H1 (cell line): ENCODE measurements at regions not wholly inside any gene's neighbourhood (a gene's known extent, or its start where the extent isn't known, plus 50 kb on each side); places are given as distances from the start of the nearest gene placed in this dataset.

Experiments
- CTCF ChIA-PET: fragments of 300-600 bp; sonication (Branson Sonifier 250); formaldehyde crosslinking; loops from one replicate; lab custom pipeline; 2021; ENCODE audit not compliant: partially characterized antibody; lab: Charles Lee
- POLR2A ChIA-PET: fragments of 300-600 bp; sonication (Branson Sonifier 250); formaldehyde crosslinking; loops from one replicate; lab custom pipeline; 2021; ENCODE audit warnings: inconsistent platforms; ENCODE audit not compliant: partially characterized antibody; lab: Charles Lee
- DNase-seq, 2 experiments: peaks; one replicate each; pipeline versions ENCODE4 v3.0.0 to v3.0.0-alpha.2; 2010 to 2022; ENCODE audit warnings: low spot score in 2 of 2, low read depth in 1 of 2, mixed read lengths in 1 of 2
- FAIRE-seq: peaks from 2 replicates; lab custom pipeline; 2011; peaks lifted over from hg19 to GRCh38; lab: Jason Lieb, UNC
- H2AFZ ChIP-seq: 2 replicates; pipeline ENCODE4 v1.8.1; 2012; ENCODE audit warnings: low read length, inconsistent platforms
- H2AK5ac ChIP-seq: 2 replicates; pipeline ENCODE4 v1.6.1; 2013; ENCODE audit warnings: low read depth, low read length
- H2BK120ac ChIP-seq: replicated peaks from 2 replicates; pipeline ENCODE3; 2013; ENCODE audit warnings: low read depth, low read length, inconsistent platforms
- H2BK12ac ChIP-seq: 2 replicates; pipeline ENCODE4 v1.6.1; 2013; ENCODE audit warnings: low read depth, low read length
- H2BK15ac ChIP-seq: 2 replicates; pipeline ENCODE4 v1.6.1; 2013; ENCODE audit warnings: low read length
- H2BK20ac ChIP-seq: 2 replicates; pipeline ENCODE4 v1.6.1; 2013; ENCODE audit warnings: low read length
- H2BK5ac ChIP-seq: 2 replicates; pipeline ENCODE4 v1.6.1; 2013; ENCODE audit warnings: low read depth, low read length
- H3K14ac ChIP-seq: 2 replicates; pipeline ENCODE4 v1.6.1; 2013; ENCODE audit warnings: inconsistent platforms; ENCODE audit not compliant: insufficient read length
- H3K18ac ChIP-seq: 2 replicates; pipeline ENCODE4 v1.6.1; 2013; ENCODE audit warnings: low read length; ENCODE audit errors: extremely low read depth
- H3K23ac ChIP-seq: 2 replicates; pipeline ENCODE4 v1.6.1; 2013; ENCODE audit warnings: inconsistent platforms; ENCODE audit not compliant: insufficient read length
- H3K23me2 ChIP-seq: 2 replicates; pipeline ENCODE4 v1.6.1; 2013; ENCODE audit warnings: low read depth, low read length
- H3K27ac ChIP-seq: 2 replicates; pipeline ENCODE4 v1.6.1; 2011; ENCODE audit warnings: low read depth, low read length, inconsistent platforms
- H3K27me3 ChIP-seq, 4 experiments: replicated peaks in 1 of 4; 1 replicate in 1 of 4; 2 replicates in 3 of 4; pipeline versions ENCODE4 v1.6.1 to v1.8.1; 2011 to 2013; ENCODE audit warnings: low read length in 3 of 4, mild to moderate bottlenecking in 3 of 4, inconsistent platforms in 2 of 4, mixed read lengths in 2 of 4, moderate library complexity in 1 of 4; ENCODE audit not compliant: control insufficient read depth in 3 of 4, insufficient read depth in 3 of 4; ENCODE audit errors: extremely low read depth in 1 of 4
- H3K36me3 ChIP-seq, 4 experiments: 2 replicates each; pipeline versions ENCODE4 v1.6.1 to v1.8.1; 2011 to 2013; ENCODE audit warnings: mild to moderate bottlenecking in 4 of 4, low read length in 3 of 4, moderate library complexity in 2 of 4, control low read depth in 1 of 4, inconsistent platforms in 1 of 4; ENCODE audit not compliant: insufficient read depth in 4 of 4, control insufficient read depth in 2 of 4
- H3K4ac ChIP-seq: replicated peaks from 2 replicates; pipeline ENCODE3; 2013; ENCODE audit warnings: low read length, low read depth, mixed read lengths, inconsistent platforms; ENCODE audit not compliant: insufficient read length
- H3K4me1 ChIP-seq, 4 experiments: replicated peaks in 1 of 4; 1 replicate in 1 of 4; 2 replicates in 3 of 4; pipeline versions ENCODE4 v1.6.1 to v1.8.1; 2011 to 2013; ENCODE audit warnings: low read length in 3 of 4, inconsistent platforms in 2 of 4, mixed read lengths in 1 of 4; ENCODE audit not compliant: insufficient read depth in 4 of 4, control insufficient read depth in 3 of 4
- H3K4me2 ChIP-seq, 2 experiments: 2 replicates each; pipeline versions ENCODE4 v1.6.1 to v1.8.1; 2011 to 2013; ENCODE audit warnings: low read depth in 2 of 2, low read length in 2 of 2, control low read depth in 1 of 2, inconsistent platforms in 1 of 2, mild to moderate bottlenecking in 1 of 2; ENCODE audit not compliant: insufficient read depth in 1 of 2
- H3K4me3 ChIP-seq, 4 experiments: fragments of 200-600, 300-600 bp in 1 of 4; sonication (generic), shearing (Covaris generic), sonication (Bioruptor Twin) in 1 of 4; 2 replicates each; pipeline versions ENCODE4 v1.5.1 to v1.8.1; 2011 to 2016; ENCODE audit warnings: low read length in 4 of 4, low read depth in 3 of 4, control low read depth in 2 of 4, inconsistent platforms in 2 of 4, mild to moderate bottlenecking in 2 of 4, mixed read lengths in 1 of 4, moderate library complexity in 1 of 4; ENCODE audit not compliant: insufficient read depth in 2 of 4; ENCODE audit errors: extremely low read depth in 1 of 4
- H3K56ac ChIP-seq: replicated peaks from 2 replicates; pipeline ENCODE3; 2013; ENCODE audit warnings: low read depth, mild to moderate bottlenecking, mixed read lengths, low read length, inconsistent platforms; ENCODE audit not compliant: insufficient read length
- H3K79me1 ChIP-seq: 2 replicates; pipeline ENCODE4 v1.6.1; 2013; ENCODE audit warnings: low read depth, low read length, control low read depth
- H3K79me2 ChIP-seq, 2 experiments: 2 replicates each; pipeline versions ENCODE4 v1.6.1 to v1.8.1; 2012 to 2013; ENCODE audit warnings: low read length in 2 of 2, mild to moderate bottlenecking in 2 of 2, inconsistent platforms in 1 of 2; ENCODE audit not compliant: insufficient read depth in 2 of 2, control insufficient read depth in 1 of 2
- H3K9ac ChIP-seq, 4 experiments: replicated peaks in 1 of 4; 1 replicate in 1 of 4; 2 replicates in 3 of 4; pipeline versions ENCODE4 v1.6.1 to v1.8.1; 2011 to 2013; ENCODE audit warnings: low read depth in 3 of 4, low read length in 3 of 4, control low read depth in 2 of 4, mild to moderate bottlenecking in 2 of 4, moderate library complexity in 2 of 4, inconsistent platforms in 1 of 4; ENCODE audit errors: extremely low read depth in 1 of 4
- H3K9me3 ChIP-seq, 2 experiments: 2 replicates each; pipeline versions ENCODE4 v1.6.1 to v1.8.1; 2012 to 2013; ENCODE audit warnings: mild to moderate bottlenecking in 2 of 2, moderate library complexity in 2 of 2, control low read depth in 1 of 2, inconsistent platforms in 1 of 2, low read depth in 1 of 2, low read length in 1 of 2, mixed read lengths in 1 of 2; ENCODE audit not compliant: insufficient read depth in 2 of 2
- H4K20me1 ChIP-seq, 2 experiments: replicated peaks in 1 of 2; 2 replicates each; pipeline versions ENCODE3 to v1.8.1; 2011 to 2013; ENCODE audit warnings: inconsistent platforms in 2 of 2, low read length in 2 of 2, mild to moderate bottlenecking in 1 of 2; ENCODE audit not compliant: insufficient read depth in 2 of 2, control insufficient read depth in 1 of 2
- H4K5ac ChIP-seq: 2 replicates; pipeline ENCODE4 v1.6.1; 2013; ENCODE audit warnings: low read length, low read depth, mixed read lengths, inconsistent platforms; ENCODE audit not compliant: insufficient read length
- H4K8ac ChIP-seq: 2 replicates; pipeline ENCODE4 v1.8.0; 2013; ENCODE audit warnings: mild to moderate bottlenecking, moderate library complexity, low read length, inconsistent platforms; ENCODE audit not compliant: insufficient read depth; ENCODE audit errors: extremely low read depth
- H4K91ac ChIP-seq: replicated peaks from 2 replicates; pipeline ENCODE3; 2013; ENCODE audit warnings: low read length, mixed read lengths, inconsistent platforms; ENCODE audit not compliant: insufficient read length
- FOSL1 ChIP-seq: IDR thresholded peaks from 2 replicates; pipeline ENCODE4 v1.6.1; 2011; ENCODE audit warnings: mild to moderate bottlenecking, low read depth, low read length, moderate library complexity; ENCODE audit not compliant: insufficient read depth
- POU5F1 ChIP-seq: IDR thresholded peaks from 2 replicates; pipeline ENCODE4 v1.6.1; 2011; ENCODE audit warnings: low read depth, mild to moderate bottlenecking, low read length, moderate library complexity
- RBBP5 ChIP-seq: IDR thresholded peaks from 2 replicates; pipeline ENCODE4 v1.7.1; 2012; ENCODE audit warnings: low read depth, mild to moderate bottlenecking, inconsistent platforms, low read length, moderate library complexity, borderline replicate concordance
- RXRA ChIP-seq: IDR thresholded peaks from 2 replicates; pipeline ENCODE4 v1.6.1; 2011; ENCODE audit warnings: low read depth, mild to moderate bottlenecking, low read length, moderate library complexity; ENCODE audit not compliant: insufficient read depth
- TBP ChIP-seq: IDR thresholded peaks from 2 replicates; pipeline ENCODE4 v1.6.1; 2011; ENCODE audit warnings: low read depth, low read length, improper control_type of control experiment
- WGBS, 2 experiments: shearing (Covaris generic) in 1 of 2; methylation state at CpG; one replicate each; pipeline versions ENCODE4 v1.1.6 to v1.1.7; 2013 to 2015; ENCODE audit warnings: low lambda C conversion rate in 2 of 2, mixed read lengths in 2 of 2, inconsistent platforms in 1 of 2, low coverage in 1 of 2, missing lambda C conversion rate in 1 of 2; ENCODE audit not compliant: insufficient replicate concordance in 2 of 2, insufficient coverage in 1 of 2, insufficient read length in 1 of 2; ENCODE audit errors: extremely low coverage in 1 of 2, missing lambda C conversion rate in 1 of 2; 5-methylcytosine and 5-hydroxymethylcytosine counted together

DNA sequence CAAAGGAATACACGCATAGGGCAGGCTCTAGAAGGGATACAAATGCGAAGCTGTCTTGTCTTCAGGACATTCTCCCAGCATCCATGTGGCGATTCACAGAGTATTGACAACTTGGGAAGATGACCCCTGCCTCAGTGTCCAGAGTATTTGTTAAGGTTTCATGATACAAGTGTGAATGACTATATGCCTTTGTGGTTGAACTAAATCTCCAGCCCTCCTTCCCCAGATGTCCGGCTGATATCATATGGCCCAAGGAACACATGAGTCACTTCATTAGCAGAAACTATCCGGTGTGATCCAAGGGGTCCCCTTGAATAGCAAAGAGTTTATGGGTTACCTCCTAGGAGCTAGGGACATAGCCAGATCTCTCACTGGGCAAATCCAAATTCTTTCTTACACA, 151.0 kb downstream of the INSIG2 start:
- no peak overlapping the region for H3K18ac ChIP-seq
- H3K36me3 ChIP-seq = no peaks in the 10 kb centered on the region
- WGBS, 2 experiments = 89% methylated on average over 5 of the region's 5 CpGs; no CpG with 5 or more reads in 1 of the 2 experiments
- H3K14ac ChIP-seq = no peak overlapping the region
- H2BK5ac ChIP-seq = no peak overlapping the region
- no peak overlapping the region for H3K4ac ChIP-seq
- no peak overlapping the region for H4K91ac ChIP-seq
- ChIA-PET POLR2A (no interaction called here), CTCF (interaction anchor here (0.6 to 1.7 kb wide), 4 partner anchors 17 to 133 kb away, joined by 3 to 5 read pairs (median 3); no protein-coding TSS in a partner anchor)
- H3K9me3 ChIP-seq = 0 out of 4 replicates have a peak, but pooled peaks cover 0 to 3% of the 10 kb centered on the region in 2 experiments
- H2BK20ac ChIP-seq = no peak overlapping the region
- no peak overlapping the region for H3K9ac ChIP-seq
- no peak overlapping the region for H4K8ac ChIP-seq
- no peaks in the 10 kb centered on the region for H3K79me1 ChIP-seq
- DNase-seq (no peak), FAIRE-seq (no peak)
- no peak overlapping the region for H2BK120ac ChIP-seq
- no peaks in the 10 kb centered on the region for H4K20me1 ChIP-seq
- H3K4me1 ChIP-seq = no peaks in the 10 kb centered on the region
- H3K27me3 ChIP-seq = no peaks in the 10 kb centered on the region; a peak in 1 of 7 replicates
- no peak overlapping the region for H3K27ac ChIP-seq
- no peak for TF ChIP-seq FOSL1
- no peak for TF ChIP-seq RXRA
- TF ChIP-seq TBP = no peak
- TF ChIP-seq POU5F1 = no peak
- TF ChIP-seq RBBP5 = no peak
- no peak overlapping the region for H2AK5ac ChIP-seq
- H4K5ac ChIP-seq = no peak overlapping the region
- H2AFZ ChIP-seq = no peak overlapping the region
- no peak overlapping the region for H3K23ac ChIP-seq
- H3K79me2 ChIP-seq = no peaks in the 10 kb centered on the region
- H3K4me3 ChIP-seq = no peak overlapping the region
- H3K56ac ChIP-seq = no peak overlapping the region
- H2BK15ac ChIP-seq = no peak overlapping the region
- no peak overlapping the region for H3K4me2 ChIP-seq
- no peaks in the 10 kb centered on the region for H3K23me2 ChIP-seq
- H2BK12ac ChIP-seq = no peak overlapping the region
